HepG2 (cell line): ENCODE measurements at regions not wholly inside any gene's neighbourhood (a gene's known extent, or its start where the extent isn't known, plus 50 kb on each side); places are given as distances from the start of the nearest gene placed in this dataset.
A peak's percentile ranks its signal among the peaks of the same experiment; 100 is the strongest.

ENCODE experiments used
- ARHGAP35 ChIP-seq: sonication (generic); formaldehyde crosslinking; IDR thresholded peaks from 2 replicates; pipeline ENCODE4 v1.9.0; 2022; ENCODE audit warnings: mild to moderate bottlenecking, inconsistent platforms, moderate library complexity, missing genetic modification reagents, borderline replicate concordance
- ARNT2 ChIP-seq: sonication (generic); formaldehyde crosslinking; IDR thresholded peaks from 2 replicates; pipeline ENCODE4 v1.8.0; 2022; ENCODE audit warnings: mild to moderate bottlenecking, low read depth, missing genetic modification reagents, moderate library complexity
- BORCS8-MEF2B ChIP-seq: sonication (generic); formaldehyde crosslinking; IDR thresholded peaks from 2 replicates; pipeline ENCODE4 v1.8.0; 2022; ENCODE audit warnings: mild to moderate bottlenecking, missing genetic modification reagents
- CBX1 ChIP-seq: IDR thresholded peaks from one replicate; pipeline ENCODE4 v1.6.1; 2016; ENCODE audit warnings: antibody characterized with exemption, low read depth
- CCAR2 ChIP-seq: fragments of 200-400 bp; formaldehyde crosslinking; optimal IDR thresholded peaks from 2 replicates; pipeline ENCODE3; 2018; ENCODE audit warnings: low read depth, mild to moderate bottlenecking, low read length, moderate library complexity
- FOXA3 ChIP-seq: IDR thresholded peaks from 2 replicates; pipeline ENCODE4 v1.6.1; 2016; ENCODE audit warnings: missing genetic modification reagents, missing compliant biosample characterization
- HCFC1 ChIP-seq: fragments of 150-350 bp; IDR thresholded peaks from 2 replicates; pipeline ENCODE4 v1.6.1; 2014; ENCODE audit warnings: low read depth, low read length
- HMG20A ChIP-seq: IDR thresholded peaks from 2 replicates; pipeline ENCODE4 v1.6.1; 2016; ENCODE audit warnings: borderline replicate concordance
- HOXA3 ChIP-seq: sonication (generic); formaldehyde crosslinking; IDR thresholded peaks from 2 replicates; pipeline ENCODE4 v1.5.0; 2020; ENCODE audit warnings: missing genetic modification reagents
- HOXA5 ChIP-seq: sonication (generic); formaldehyde crosslinking; IDR thresholded peaks from 2 replicates; pipeline ENCODE4 v1.4.0; 2020; ENCODE audit warnings: missing genetic modification reagents
- IRF2 ChIP-seq: IDR thresholded peaks from 2 replicates; pipeline ENCODE4 v1.6.1; 2018; ENCODE audit warnings: missing genetic modification reagents, missing compliant biosample characterization
- ISX ChIP-seq: sonication (generic); formaldehyde crosslinking; conservative IDR thresholded peaks from 2 replicates; pipeline ENCODE4 v1.5.0; 2020; ENCODE audit warnings: missing genetic modification reagents
- NR2C2 ChIP-seq: sonication (generic); formaldehyde crosslinking; IDR thresholded peaks from 2 replicates; pipeline ENCODE4 v1.4.0; 2020; ENCODE audit warnings: missing genetic modification reagents, mild to moderate bottlenecking, moderate library complexity, borderline replicate concordance
- NR2F1 ChIP-seq, 2 experiments: fragments of 450-650 bp in 1 of 2; formaldehyde crosslinking in 1 of 2; IDR thresholded peaks; 2 replicates each; pipeline versions ENCODE4 v1.5.0 to v1.6.1; 2016 to 2020; ENCODE audit warnings: mild to moderate bottlenecking in 1 of 2, missing compliant biosample characterization in 1 of 2, missing genetic modification reagents in 1 of 2, moderate library complexity in 1 of 2
- SMAD1 ChIP-seq: sonication (generic); formaldehyde crosslinking; IDR thresholded peaks from 2 replicates; pipeline ENCODE4 v1.4.0; 2020; ENCODE audit warnings: missing genetic modification reagents, low read depth, mild to moderate bottlenecking, borderline replicate concordance
- SNAI1 ChIP-seq: sonication (generic); formaldehyde crosslinking; IDR thresholded peaks from 2 replicates; pipeline ENCODE4 v1.5.0; 2020; ENCODE audit warnings: mild to moderate bottlenecking, missing genetic modification reagents, borderline replicate concordance
- SRSF4 ChIP-seq: fragments of 200-400 bp; formaldehyde crosslinking; IDR thresholded peaks from one replicate; pipeline ENCODE4 v1.6.1; 2018; ENCODE audit warnings: mild to moderate bottlenecking, low read depth, low read length, moderate library complexity; ENCODE audit not compliant: poor library complexity, severe bottlenecking
- ZFP1 ChIP-seq: IDR thresholded peaks from 2 replicates; pipeline ENCODE4 v1.6.1; 2016
- ZNF232 ChIP-seq: sonication (generic); formaldehyde crosslinking; IDR thresholded peaks from 2 replicates; pipeline ENCODE4 v1.4.0; 2020; ENCODE audit warnings: missing genetic modification reagents, borderline replicate concordance
- ZNF546 ChIP-seq: sonication (generic); formaldehyde crosslinking; conservative IDR thresholded peaks from 2 replicates; pipeline ENCODE4 v1.8.1; 2023; ENCODE audit warnings: mild to moderate bottlenecking, missing genetic modification reagents
- ZNF724P ChIP-seq: sonication (generic); formaldehyde crosslinking; IDR thresholded peaks from 2 replicates; pipeline ENCODE4 v1.8.0; 2022; ENCODE audit warnings: missing genetic modification reagents, borderline replicate concordance
- ZNF737 ChIP-seq: sonication (generic); formaldehyde crosslinking; IDR thresholded peaks from 2 replicates; pipeline ENCODE4 v1.5.0; 2020; ENCODE audit warnings: missing genetic modification reagents, mild to moderate bottlenecking, borderline replicate concordance
- ZNF772 ChIP-seq: sonication (generic); formaldehyde crosslinking; IDR thresholded peaks from 2 replicates; pipeline ENCODE4 v1.5.0; 2020; ENCODE audit warnings: mild to moderate bottlenecking, missing genetic modification reagents
- TF ChIP-seq, protein P1 (sequence below): sonication (generic); formaldehyde crosslinking; IDR thresholded peaks from 2 replicates; pipeline ENCODE4 v1.4.0; 2020; ENCODE audit warnings: missing genetic modification reagents, borderline replicate concordance
- TF ChIP-seq, protein P2 (sequence below): sonication (generic); formaldehyde crosslinking; IDR thresholded peaks from 2 replicates; pipeline ENCODE4 v1.5.0; 2020; ENCODE audit warnings: mild to moderate bottlenecking, missing genetic modification reagents, moderate library complexity

DNA sequence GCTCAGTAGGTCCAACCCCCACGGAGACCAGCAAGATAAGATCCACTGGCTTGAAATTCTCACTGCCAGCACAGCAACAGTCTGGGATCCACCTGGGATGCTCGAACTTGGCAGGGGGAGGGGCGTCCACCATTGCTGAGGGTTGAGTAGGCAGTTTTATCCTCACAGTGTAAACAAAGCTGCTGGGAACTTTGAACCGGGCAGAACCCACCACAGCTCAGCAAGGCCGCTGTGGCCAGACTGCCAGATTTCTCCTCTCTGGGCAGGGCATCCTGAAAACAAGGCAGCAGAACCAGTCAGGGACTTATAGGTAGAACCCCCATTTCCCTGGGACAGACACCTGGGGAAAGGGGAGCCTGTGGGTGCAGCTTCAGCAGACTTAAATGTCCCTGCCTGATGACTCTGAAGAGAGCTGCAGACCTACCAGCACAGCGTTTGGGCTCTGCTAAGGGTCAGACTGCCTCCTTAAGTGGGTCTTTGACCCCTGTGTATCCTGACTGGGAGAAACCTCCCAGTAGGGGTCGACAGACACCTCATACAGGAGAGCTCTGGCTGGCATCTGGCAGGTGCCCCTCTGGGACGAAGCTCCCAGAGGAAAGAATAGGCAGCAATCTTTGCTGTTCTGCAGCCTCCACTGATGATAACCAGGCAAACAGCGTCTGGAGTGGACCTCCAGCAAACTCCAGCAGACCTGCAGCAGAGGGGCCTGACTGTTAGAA lies 782.4 kb upstream of the EYS start (continued):
- TF ChIP-seq, protein P1, sequence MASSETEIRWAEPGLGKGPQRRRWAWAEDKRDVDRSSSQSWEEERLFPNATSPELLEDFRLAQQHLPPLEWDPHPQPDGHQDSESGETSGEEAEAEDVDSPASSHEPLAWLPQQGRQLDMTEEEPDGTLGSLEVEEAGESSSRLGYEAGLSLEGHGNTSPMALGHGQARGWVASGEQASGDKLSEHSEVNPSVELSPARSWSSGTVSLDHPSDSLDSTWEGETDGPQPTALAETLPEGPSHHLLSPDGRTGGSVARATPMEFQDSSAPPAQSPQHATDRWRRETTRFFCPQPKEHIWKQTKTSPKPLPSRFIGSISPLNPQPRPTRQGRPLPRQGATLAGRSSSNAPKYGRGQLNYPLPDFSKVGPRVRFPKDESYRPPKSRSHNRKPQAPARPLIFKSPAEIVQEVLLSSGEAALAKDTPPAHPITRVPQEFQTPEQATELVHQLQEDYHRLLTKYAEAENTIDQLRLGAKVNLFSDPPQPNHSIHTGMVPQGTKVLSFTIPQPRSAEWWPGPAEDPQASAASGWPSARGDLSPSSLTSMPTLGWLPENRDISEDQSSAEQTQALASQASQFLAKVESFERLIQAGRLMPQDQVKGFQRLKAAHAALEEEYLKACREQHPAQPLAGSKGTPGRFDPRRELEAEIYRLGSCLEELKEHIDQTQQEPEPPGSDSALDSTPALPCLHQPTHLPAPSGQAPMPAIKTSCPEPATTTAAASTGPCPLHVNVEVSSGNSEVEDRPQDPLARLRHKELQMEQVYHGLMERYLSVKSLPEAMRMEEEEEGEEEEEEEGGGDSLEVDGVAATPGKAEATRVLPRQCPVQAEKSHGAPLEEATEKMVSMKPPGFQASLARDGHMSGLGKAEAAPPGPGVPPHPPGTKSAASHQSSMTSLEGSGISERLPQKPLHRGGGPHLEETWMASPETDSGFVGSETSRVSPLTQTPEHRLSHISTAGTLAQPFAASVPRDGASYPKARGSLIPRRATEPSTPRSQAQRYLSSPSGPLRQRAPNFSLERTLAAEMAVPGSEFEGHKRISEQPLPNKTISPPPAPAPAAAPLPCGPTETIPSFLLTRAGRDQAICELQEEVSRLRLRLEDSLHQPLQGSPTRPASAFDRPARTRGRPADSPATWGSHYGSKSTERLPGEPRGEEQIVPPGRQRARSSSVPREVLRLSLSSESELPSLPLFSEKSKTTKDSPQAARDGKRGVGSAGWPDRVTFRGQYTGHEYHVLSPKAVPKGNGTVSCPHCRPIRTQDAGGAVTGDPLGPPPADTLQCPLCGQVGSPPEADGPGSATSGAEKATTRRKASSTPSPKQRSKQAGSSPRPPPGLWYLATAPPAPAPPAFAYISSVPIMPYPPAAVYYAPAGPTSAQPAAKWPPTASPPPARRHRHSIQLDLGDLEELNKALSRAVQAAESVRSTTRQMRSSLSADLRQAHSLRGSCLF (CRISPR knock-in tag), result no peak
- TF ChIP-seq NR2C2 (peak; percentile 47; the same call in 1 of the 2 replicates), BORCS8-MEF2B (CRISPR knock-in tag) (peak; percentile 50; the same call in 1 of the 2 replicates), SRSF4 (no peak), ZNF737 (CRISPR knock-in tag) (0 out of 2 replicates have a peak, but pooled peaks have one; percentile 45), HOXA5 (CRISPR knock-in tag) (no peak), ARNT2 (CRISPR knock-in tag) (no peak), ZNF772 (CRISPR knock-in tag) (peak; percentile 18; the same call in 1 of the 2 replicates), SMAD1 (CRISPR knock-in tag) (no peak), HMG20A (CRISPR knock-in tag) (peak; percentile 24; the same call in 1 of the 2 replicates), IRF2 (CRISPR knock-in tag) (no peak; the same call in 1 of the 2 replicates), HOXA3 (CRISPR knock-in tag) (peak; percentile 70), CCAR2 (no peak), SNAI1 (CRISPR knock-in tag) (no peak), CBX1 (no peak), FOXA3 (CRISPR knock-in tag) (peak; percentile 93), ZNF546 (no peak), ZNF724P (CRISPR knock-in tag) (no peak), ZFP1 (CRISPR knock-in tag) (no peak), ARHGAP35 (CRISPR knock-in tag) (no peak), NR2F1 (CRISPR knock-in tag; IDR thresholded peaks at IDR 0.05) (no peak), ZNF232 (CRISPR knock-in tag) (no peak), ISX (CRISPR knock-in tag) (no peak), HCFC1 (no peak)
- TF ChIP-seq, protein P2, sequence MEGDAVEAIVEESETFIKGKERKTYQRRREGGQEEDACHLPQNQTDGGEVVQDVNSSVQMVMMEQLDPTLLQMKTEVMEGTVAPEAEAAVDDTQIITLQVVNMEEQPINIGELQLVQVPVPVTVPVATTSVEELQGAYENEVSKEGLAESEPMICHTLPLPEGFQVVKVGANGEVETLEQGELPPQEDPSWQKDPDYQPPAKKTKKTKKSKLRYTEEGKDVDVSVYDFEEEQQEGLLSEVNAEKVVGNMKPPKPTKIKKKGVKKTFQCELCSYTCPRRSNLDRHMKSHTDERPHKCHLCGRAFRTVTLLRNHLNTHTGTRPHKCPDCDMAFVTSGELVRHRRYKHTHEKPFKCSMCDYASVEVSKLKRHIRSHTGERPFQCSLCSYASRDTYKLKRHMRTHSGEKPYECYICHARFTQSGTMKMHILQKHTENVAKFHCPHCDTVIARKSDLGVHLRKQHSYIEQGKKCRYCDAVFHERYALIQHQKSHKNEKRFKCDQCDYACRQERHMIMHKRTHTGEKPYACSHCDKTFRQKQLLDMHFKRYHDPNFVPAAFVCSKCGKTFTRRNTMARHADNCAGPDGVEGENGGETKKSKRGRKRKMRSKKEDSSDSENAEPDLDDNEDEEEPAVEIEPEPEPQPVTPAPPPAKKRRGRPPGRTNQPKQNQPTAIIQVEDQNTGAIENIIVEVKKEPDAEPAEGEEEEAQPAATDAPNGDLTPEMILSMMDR (CRISPR knock-in tag), result peak; percentile 51
